ENCODE measurements at regions not wholly inside any gene's neighbourhood (a gene's known extent, or its start where the extent isn't known, plus 50 kb on each side); places are given as distances from the start of the nearest gene placed in this dataset.

DNA sequence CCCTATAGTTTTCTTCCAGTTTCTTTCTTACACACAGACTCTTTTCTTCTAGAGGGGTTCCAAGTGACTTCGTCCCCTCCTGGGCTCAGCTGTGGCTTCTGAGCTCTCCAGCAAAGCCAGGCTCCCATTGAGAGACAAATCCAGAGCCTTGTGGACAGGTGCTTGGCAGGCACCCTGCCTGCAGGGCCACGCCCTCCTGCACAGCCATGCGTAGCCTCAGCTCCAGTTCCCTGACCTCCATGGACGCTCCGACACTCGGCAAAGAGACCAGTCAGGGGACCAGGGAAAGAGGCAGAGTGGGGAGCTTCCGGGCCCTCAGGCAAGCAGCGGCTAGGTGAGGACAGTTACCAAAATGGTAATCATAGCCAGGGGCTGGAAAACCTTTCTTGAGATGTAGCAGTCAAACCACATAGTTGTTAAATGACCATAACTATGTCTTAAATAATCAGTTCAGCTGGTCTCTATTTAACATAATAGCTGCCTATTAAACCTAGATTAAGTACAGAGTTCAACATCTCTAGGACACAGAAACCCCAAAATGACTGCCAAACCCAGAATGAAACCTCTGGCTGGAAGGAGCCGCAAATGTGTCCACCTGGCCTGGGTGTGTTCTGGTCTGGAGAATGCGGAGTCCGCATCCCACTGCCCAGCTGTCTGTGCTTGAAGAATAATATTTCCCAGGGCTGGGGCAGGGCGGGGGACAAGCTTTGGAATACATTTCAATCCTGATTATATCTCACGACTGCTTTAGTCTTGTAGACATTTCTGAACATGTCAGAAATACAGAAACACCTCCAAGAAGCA is 69.3 kb upstream of the RGMA start:
- Histone ChIP-seq H3K4me1 (ENCODE audit: control insufficient read depth, insufficient read depth, low read length) (no peaks in the 10 kb centered on the region), H3K4me3 (ENCODE audit: low read length) (no peak overlapping the region), H3K36me3 (ENCODE audit: control insufficient read depth, insufficient read depth, low read length) (no peaks in the 10 kb centered on the region), H3K9ac (ENCODE audit: low read length) (no peak overlapping the region), H3K9me3 (ENCODE audit: control insufficient read depth, low read length) (no peaks in the 10 kb centered on the region), H3K27me3 (ENCODE audit: control insufficient read depth, insufficient read depth, low read length) (no peaks in the 10 kb centered on the region)

DNA sequence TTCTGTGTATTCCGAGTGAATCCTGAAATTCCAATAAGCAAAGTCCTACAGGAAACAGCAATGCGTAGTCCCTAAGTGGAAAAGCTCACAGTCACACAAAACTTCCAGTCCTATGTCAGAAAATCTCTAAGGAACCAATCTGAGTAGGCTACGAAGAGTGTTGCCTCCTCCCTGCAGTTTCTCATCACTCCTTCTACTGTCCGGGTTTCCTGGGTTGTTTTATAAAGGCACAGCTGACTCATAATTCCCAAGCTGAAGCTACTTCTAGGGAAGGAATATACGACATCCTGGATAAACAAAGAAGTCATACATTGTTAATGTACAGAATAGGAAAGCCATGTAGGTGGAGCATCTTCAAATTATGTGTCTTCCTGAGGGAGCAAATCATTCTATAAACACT is 65.7 kb upstream of the RGMA start:
- no peak overlapping the region for H3K4me3 ChIP-seq (ENCODE audit: low read length)
- no peaks in the 10 kb centered on the region for H3K4me1 ChIP-seq (ENCODE audit: control insufficient read depth, insufficient read depth, low read length)
- no peaks in the 10 kb centered on the region for H3K9me3 ChIP-seq (ENCODE audit: control insufficient read depth, low read length)
- H3K27me3 ChIP-seq (ENCODE audit: control insufficient read depth, insufficient read depth, low read length), result no peaks in the 10 kb centered on the region
- H3K9ac ChIP-seq (ENCODE audit: low read length), result no peak overlapping the region
- H3K36me3 ChIP-seq (ENCODE audit: control insufficient read depth, insufficient read depth, low read length), result no peaks in the 10 kb centered on the region

DNA sequence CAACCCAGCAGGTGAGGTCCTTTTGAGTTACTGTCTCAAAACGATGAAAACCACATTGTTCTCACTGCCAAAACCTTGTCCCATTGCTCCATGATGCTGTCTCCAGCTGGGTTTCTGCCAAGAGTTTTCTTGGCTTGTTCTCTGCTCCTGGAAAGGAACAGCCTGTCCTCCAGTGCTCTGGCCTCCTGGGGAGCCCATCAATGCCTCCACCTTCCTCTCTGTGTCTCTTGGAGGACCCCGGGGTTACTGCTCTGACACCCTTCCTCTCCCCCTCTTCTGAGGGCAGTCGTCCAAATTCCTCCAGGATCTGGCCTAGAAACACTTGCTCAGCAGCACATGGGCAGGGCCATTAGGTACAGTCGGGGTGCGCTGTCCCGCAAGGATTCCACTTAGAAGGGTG is 63.9 kb upstream of the RGMA start:
- Histone ChIP-seq H3K9ac (ENCODE audit: low read length) (no peak overlapping the region), H3K4me3 (ENCODE audit: low read length) (no peak overlapping the region), H3K27me3 (ENCODE audit: control insufficient read depth, insufficient read depth, low read length) (no peaks in the 10 kb centered on the region), H3K36me3 (ENCODE audit: control insufficient read depth, insufficient read depth, low read length) (no peaks in the 10 kb centered on the region), H3K9me3 (ENCODE audit: control insufficient read depth, low read length) (no peaks in the 10 kb centered on the region), H3K4me1 (ENCODE audit: control insufficient read depth, insufficient read depth, low read length) (no peaks in the 10 kb centered on the region)

DNA sequence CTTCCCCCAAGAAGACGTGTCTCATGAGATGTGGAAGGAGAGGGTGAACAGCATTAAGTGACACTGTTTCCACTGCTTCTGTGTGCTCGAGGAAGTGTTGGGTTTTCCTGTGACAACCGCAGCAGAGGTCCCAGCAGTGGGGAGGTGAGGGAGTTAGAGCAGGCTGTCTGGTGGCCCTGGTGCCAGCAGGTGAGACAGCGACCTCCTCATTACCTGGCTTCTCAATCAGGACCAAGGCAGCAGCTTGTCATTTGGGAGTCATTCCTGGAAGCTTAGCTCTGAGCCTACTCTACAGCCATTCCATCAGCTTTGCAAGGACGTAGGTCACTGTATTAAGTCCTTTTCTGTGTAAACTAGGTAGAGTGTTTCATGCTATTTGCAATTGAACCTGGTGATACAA is 63.3 kb upstream of the RGMA start:
- Histone ChIP-seq H3K4me3 (ENCODE audit: low read length) (no peak overlapping the region), H3K27me3 (ENCODE audit: control insufficient read depth, insufficient read depth, low read length) (no peaks in the 10 kb centered on the region), H3K4me1 (ENCODE audit: control insufficient read depth, insufficient read depth, low read length) (no peaks in the 10 kb centered on the region), H3K9me3 (ENCODE audit: control insufficient read depth, low read length) (no peaks in the 10 kb centered on the region), H3K36me3 (ENCODE audit: control insufficient read depth, insufficient read depth, low read length) (no peaks in the 10 kb centered on the region), H3K9ac (ENCODE audit: low read length) (no peak overlapping the region)

DNA sequence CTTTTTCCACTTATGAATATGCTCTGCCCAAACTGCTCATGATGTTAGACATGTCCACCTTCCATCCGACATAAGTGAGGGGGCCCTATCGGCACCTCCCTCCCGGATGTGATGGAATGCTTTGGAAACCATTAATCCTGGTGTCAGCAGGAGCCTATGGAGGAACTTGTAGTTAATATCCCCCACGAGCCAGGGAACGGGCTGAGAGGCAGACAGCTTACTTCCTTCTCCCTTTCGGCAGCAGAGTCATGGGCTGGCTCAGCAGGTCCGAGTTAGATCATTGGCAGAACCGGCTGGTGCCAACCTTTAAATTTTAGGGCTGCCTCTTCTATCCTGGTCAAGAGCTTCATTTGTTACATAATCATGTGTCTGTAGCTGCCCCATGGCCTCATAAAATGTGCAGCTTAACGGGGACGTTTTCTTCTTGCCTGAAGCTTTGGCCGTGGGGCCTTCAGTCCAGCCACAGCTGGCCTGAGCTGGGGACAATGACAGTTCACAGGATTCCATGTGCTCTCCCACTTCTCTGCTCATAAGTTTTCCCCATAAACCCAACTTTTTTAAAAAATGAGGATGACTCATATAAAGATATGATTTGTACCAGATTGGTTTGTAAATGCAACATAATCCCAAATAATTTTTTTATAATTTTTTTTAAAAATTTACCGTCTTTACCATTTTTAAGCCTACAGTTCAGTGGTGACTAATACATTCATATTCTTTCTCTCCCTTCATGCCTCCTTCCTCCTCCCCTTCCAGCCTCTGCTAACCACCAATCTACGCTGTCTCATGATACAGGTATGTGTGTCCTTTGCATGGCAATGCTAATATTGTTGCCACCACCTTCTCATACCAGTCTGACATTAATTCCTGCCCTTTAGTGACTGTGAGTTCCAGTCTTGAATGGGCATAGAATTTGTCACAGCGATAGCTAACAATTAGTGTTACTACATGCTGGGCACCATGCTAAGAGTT is 62.2 kb upstream of the RGMA start:
- H3K9me3 ChIP-seq (ENCODE audit: control insufficient read depth, low read length), result no peaks in the 10 kb centered on the region
- no peak overlapping the region for H3K4me3 ChIP-seq (ENCODE audit: low read length)
- H3K4me1 ChIP-seq (ENCODE audit: control insufficient read depth, insufficient read depth, low read length), result no peaks in the 10 kb centered on the region
- no peaks in the 10 kb centered on the region for H3K27me3 ChIP-seq (ENCODE audit: control insufficient read depth, insufficient read depth, low read length)
- H3K36me3 ChIP-seq (ENCODE audit: control insufficient read depth, insufficient read depth, low read length), result no peaks in the 10 kb centered on the region
- no peak overlapping the region for H3K9ac ChIP-seq (ENCODE audit: low read length)

DNA sequence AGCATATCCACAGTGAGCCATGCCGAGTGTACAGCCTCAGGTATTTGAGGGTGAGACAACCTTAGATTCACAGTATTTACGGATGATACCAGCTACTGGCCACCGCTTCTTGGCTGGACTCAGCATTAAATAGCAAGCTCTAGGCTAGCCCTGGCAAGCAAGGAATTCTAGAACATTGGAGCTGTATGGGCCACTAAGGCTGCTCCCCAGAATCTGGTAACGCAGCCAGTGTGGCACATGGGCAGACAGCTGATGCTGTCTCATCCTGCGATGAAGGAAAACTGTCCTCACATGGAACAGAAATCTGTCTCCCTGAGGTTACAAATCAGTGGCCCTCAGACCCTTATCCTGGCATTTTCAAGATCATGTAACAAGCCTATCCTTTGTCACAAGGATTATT is 57.6 kb upstream of the RGMA start:
- Histone ChIP-seq H3K9ac (ENCODE audit: low read length) (no peak overlapping the region), H3K4me1 (ENCODE audit: control insufficient read depth, insufficient read depth, low read length) (no peaks in the 10 kb centered on the region), H3K4me3 (ENCODE audit: low read length) (no peak overlapping the region), H3K27me3 (ENCODE audit: control insufficient read depth, insufficient read depth, low read length) (no peaks in the 10 kb centered on the region), H3K9me3 (ENCODE audit: control insufficient read depth, low read length) (no peaks in the 10 kb centered on the region), H3K36me3 (ENCODE audit: control insufficient read depth, insufficient read depth, low read length) (no peaks in the 10 kb centered on the region)

DNA sequence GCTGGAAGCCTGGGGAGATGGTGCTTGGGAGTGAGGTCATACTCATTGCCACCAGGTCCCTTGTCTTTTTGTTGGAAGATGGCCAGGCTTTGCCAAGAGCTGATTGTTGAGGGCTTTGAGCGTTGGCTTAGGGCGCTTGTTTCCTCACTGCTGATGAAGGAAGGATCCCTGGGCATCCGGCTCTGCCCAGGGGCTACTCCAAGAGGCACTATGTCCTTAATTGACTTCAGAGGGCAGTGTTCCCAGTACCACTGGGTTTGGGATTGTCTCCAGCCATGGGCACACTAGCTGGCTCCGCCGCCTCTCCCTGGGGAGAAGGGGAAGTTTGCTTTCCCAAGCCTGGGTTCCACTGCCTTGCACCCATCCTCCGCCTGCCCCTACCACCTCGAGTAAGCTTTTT is 57.2 kb upstream of the RGMA start:
- Histone ChIP-seq H3K9me3 (ENCODE audit: control insufficient read depth, low read length) (no peaks in the 10 kb centered on the region), H3K4me3 (ENCODE audit: low read length) (no peak overlapping the region), H3K9ac (ENCODE audit: low read length) (no peak overlapping the region)

DNA sequence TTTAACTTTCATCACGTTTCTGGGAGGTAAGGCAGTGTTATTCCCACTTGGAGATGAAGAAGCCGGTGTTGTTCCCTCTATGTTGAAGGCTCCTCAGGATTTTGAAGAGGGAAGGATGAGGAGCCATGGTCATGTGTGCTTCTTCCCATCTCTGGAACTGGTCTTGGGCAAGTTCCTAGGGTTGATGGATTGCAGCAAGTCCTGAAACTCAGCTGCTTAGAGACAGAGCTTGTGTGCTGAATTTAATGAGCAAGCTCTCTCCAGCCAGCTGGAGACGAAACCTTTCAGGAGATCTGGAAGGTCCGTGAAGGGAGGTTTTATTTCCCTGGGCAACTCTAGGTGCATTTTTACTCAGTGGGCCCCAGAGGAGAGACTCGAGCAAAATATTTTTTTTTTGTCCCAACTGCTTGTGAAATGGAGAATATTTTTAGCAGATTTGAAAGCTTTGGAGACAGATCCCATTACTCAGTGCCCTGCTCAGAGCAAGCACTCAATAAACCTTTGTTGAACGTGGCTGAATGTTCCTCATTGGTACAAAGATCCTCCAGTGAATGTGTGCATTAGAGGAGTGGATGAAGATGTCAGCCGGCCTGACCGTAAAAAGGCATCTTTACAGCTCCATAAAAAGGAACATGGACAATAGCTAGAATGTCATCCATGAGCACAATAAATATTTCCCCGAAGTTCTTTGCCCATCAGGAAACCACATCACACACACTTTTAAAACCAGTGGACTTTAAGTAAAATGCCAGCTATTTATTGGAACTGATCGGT is 55.6 kb upstream of the RGMA start:
- Histone ChIP-seq H3K4me1 (ENCODE audit: control insufficient read depth, insufficient read depth, low read length) (no peaks in the 10 kb centered on the region), H3K27me3 (ENCODE audit: control insufficient read depth, insufficient read depth, low read length) (no peaks in the 10 kb centered on the region), H3K36me3 (ENCODE audit: control insufficient read depth, insufficient read depth, low read length) (no peaks in the 10 kb centered on the region), H3K9ac (ENCODE audit: low read length) (no peak overlapping the region), H3K4me3 (ENCODE audit: low read length) (no peak overlapping the region), H3K9me3 (ENCODE audit: control insufficient read depth, low read length) (no peaks in the 10 kb centered on the region)

More for the DNA sequence above, 57.2 kb upstream of the RGMA start:
- Histone ChIP-seq H3K4me1 (ENCODE audit: control insufficient read depth, insufficient read depth, low read length) (no peaks in the 10 kb centered on the region), H3K36me3 (ENCODE audit: control insufficient read depth, insufficient read depth, low read length) (no peaks in the 10 kb centered on the region), H3K27me3 (ENCODE audit: control insufficient read depth, insufficient read depth, low read length) (no peaks in the 10 kb centered on the region)

DNA sequence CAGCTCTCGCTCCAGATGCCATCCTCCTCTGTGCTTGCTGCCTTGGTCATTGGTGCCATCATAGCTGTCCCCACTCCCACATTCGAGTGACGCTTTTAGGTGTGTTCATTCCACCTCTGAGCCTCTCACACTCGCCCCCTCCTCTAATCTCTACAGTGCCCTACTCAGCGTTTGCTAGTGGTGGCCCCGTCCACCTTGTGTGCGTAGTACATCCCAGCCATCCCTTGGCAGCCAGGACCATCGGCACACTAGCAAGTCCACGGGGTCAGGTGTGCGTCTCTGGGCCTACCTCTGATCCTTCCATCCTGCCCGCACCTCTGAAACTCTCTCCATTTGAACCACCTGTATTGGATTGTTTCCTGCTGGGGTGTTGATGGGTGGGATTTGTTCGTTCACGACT is 54.2 kb upstream of the RGMA start:
- no peaks in the 10 kb centered on the region for H3K36me3 ChIP-seq (ENCODE audit: control insufficient read depth, insufficient read depth, low read length)
- no peaks in the 10 kb centered on the region for H3K9me3 ChIP-seq (ENCODE audit: control insufficient read depth, low read length)
- no peaks in the 10 kb centered on the region for H3K27me3 ChIP-seq (ENCODE audit: control insufficient read depth, insufficient read depth, low read length)
- no peak overlapping the region for H3K4me3 ChIP-seq (ENCODE audit: low read length)
- H3K4me1 ChIP-seq (ENCODE audit: control insufficient read depth, insufficient read depth, low read length), result no peaks in the 10 kb centered on the region
- no peak overlapping the region for H3K9ac ChIP-seq (ENCODE audit: low read length)

DNA sequence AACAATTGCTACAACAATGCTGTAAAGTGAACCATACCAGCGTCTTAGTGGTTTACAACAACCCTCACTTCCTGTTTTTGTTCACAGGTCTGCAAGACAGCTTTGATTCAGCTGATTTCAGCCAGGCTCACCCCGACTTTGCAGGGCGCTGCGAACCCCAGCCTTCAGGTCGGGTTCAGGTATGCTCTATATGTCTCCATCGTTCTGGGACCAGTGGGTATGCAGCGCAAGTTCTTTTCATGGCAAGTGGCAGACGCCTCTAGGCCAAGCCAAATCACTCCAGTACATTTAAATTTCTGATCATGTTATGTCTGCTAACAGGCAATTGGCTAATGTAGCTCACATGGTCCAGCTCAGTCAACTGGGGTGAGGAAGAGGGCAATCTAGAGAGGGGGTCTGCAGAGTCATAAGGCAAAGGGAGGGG is 52.4 kb upstream of the RGMA start:
- H3K36me3 ChIP-seq (ENCODE audit: control insufficient read depth, insufficient read depth, low read length), result no peaks in the 10 kb centered on the region
- H3K4me3 ChIP-seq (ENCODE audit: low read length), result no peak overlapping the region
- no peaks in the 10 kb centered on the region for H3K9me3 ChIP-seq (ENCODE audit: control insufficient read depth, low read length)
- no peak overlapping the region for H3K9ac ChIP-seq (ENCODE audit: low read length)
- no peaks in the 10 kb centered on the region for H3K4me1 ChIP-seq (ENCODE audit: control insufficient read depth, insufficient read depth, low read length)
- no peaks in the 10 kb centered on the region for H3K27me3 ChIP-seq (ENCODE audit: control insufficient read depth, insufficient read depth, low read length)

DNA sequence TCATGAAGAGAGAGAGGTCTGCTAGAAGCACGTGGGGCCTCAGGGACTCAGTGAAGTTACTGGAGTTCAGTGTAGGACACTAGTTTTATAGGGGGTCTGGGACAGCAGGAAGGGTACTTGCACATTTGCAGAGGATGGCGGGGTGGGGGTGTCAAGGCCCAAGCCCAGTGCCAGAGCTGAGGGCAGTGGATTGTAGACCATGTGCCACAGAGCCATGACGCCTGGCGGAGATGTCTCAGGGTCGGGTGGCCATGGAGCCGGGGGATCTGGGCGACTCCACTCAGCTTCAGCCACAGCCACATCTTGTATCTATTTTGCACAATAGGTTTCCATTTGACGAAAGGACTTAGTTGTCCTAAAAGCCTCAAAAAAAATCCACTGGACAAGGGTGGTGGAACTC is 50.4 kb upstream of the RGMA start:
- Histone ChIP-seq H3K36me3 (ENCODE audit: control insufficient read depth, insufficient read depth, low read length) (no peaks in the 10 kb centered on the region), H3K4me3 (ENCODE audit: low read length) (no peak overlapping the region), H3K9ac (ENCODE audit: low read length) (no peak overlapping the region), H3K4me1 (ENCODE audit: control insufficient read depth, insufficient read depth, low read length) (no peaks in the 10 kb centered on the region), H3K27me3 (ENCODE audit: control insufficient read depth, insufficient read depth, low read length) (no peaks in the 10 kb centered on the region), H3K9me3 (ENCODE audit: control insufficient read depth, low read length) (no peaks in the 10 kb centered on the region)

Data from mucosa of stomach (tissue), 1 donor.